ENCODE measurements at regions not wholly inside any gene's neighbourhood (a gene's known extent, or its start where the extent isn't known, plus 50 kb on each side); places are given as distances from the start of the nearest gene placed in this dataset.

- no peak for TF ChIP-seq CTCF (IDR thresholded peaks at IDR 0.05)
- TF ChIP-seq POLR2A (IDR thresholded peaks at IDR 0.05): no peak
Measured at GRCh38 chr4:129900430-129900953, 804.5 kb downstream of the C4orf33 start.

Measured in testis (tissue), 2 donors.